ENCODE measurements at regions not wholly inside any gene's neighbourhood (a gene's known extent, or its start where the extent isn't known, plus 50 kb on each side); places are given as distances from the start of the nearest gene placed in this dataset.

DNA sequence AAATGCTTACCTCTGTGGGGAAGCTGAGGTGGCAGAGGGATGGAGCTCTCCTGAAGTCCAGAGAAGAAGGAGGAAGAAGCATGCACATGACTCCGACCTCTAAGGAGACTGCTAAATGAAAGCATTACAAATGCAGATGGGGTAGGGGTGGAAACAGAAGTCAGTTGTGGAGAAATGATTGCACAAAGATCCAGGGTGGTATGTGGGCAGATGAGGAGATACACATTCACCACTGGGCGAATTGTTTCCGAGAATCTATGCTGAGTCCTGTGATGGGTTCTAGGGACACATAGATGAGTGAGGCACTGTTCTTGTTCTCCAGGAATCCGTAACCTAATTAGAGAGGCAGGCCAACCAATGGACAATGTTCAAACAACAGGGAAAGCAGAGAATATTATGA, 188.9 kb upstream of the ZBED5 start:
- DNase-seq (ENCODE audit: low read depth in 3 of 3, low spot score in 2 of 3), result no peak

DNA sequence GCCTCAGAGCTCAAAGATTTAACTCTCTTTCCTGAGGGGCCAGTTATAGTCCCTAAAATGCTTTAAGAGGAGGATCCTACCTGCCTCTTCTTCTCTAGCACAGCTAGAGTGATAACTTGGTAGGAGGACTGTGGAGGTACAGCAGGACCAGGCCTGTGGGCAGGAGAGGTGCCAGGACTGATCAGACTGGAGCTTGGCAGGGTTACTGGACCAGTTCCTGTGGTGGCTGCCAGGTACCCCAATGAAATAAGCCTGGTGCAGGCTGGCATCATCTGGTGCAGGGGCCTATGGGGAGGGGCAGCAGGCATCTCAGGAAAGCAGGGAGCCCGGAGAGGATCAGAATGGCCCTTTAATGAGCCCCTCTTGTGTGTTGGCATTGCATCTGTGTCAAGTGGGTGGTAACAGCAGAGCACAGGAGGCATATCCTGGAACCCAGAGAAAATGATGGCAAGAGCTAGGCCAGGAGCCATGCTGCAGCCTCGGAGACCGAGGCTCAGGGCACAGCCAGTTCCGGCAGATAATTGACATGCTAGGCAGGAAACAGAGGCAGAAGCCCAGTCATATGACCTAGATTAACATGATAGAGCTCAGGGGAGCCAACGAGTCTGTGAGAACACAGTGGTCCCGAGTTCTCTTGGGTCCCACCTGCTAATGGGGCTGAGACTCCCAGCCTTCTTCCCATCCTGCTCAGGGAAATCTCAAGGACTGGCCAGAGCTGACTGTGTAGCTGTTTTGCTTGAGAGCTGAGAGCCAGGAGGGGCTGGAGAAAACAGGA, 187.5 kb upstream of the ZBED5 start:
- no peak for DNase-seq (ENCODE audit: low read depth in 3 of 3, low spot score in 2 of 3)

DNA sequence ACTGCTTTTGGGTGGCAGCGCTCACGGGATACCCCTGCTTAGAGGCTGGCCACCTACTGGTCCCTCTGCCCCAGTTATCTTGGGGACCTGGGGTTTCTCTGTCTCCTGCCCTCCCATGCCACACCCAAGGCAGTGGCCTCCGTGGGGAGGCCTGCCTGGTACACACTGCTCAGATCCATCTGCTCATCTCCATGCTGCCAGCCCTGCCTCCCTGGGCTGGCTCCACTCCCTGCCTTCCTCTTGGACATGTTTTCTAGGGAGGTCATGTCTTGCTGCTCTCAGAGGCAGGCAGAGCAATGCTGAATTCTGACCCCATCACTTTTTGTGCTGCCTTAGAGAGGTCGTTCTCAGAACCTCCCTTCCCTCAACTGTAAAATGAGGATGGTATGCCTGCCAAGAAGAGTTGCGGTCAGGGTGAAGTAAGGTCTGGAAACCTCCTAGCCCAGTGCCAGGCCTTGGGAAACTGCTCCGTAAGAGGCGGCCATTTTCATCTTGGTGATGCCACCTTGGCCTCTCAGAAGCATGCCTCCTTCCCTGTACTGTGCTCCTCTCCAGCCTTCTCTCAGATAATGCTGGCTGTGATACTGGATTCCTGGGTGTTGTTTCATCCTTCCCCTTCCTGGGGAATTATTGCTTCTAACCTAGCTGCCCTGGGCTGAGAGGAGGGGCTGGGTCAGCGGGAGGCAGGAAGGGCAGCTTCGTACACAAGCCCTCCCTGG, 186.4 kb upstream of the ZBED5 start:
- DNase-seq (ENCODE audit: low read depth in 3 of 3, low spot score in 2 of 3), result no peak

DNA sequence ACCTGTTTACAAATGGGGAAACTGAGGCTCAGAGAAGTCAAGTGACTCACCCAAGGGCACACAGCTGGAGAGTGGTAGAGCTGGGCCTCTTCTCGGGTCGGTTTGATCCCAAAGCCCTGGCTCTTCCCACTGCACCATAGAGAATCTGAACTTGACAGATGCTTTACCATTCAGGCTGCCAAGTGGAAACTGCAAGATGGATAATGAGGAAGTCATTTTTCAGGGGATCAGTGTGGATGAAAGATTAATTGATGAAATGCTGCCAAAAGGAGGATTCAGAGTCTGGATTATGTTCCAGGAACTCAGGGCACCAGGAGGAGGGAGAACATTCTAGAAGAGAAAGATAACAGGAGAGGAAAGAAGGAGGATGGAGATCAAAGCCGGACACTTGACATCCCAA, 185.9 kb upstream of the ZBED5 start:
- no peak for DNase-seq (ENCODE audit: low read depth in 3 of 3, low spot score in 2 of 3)

DNA sequence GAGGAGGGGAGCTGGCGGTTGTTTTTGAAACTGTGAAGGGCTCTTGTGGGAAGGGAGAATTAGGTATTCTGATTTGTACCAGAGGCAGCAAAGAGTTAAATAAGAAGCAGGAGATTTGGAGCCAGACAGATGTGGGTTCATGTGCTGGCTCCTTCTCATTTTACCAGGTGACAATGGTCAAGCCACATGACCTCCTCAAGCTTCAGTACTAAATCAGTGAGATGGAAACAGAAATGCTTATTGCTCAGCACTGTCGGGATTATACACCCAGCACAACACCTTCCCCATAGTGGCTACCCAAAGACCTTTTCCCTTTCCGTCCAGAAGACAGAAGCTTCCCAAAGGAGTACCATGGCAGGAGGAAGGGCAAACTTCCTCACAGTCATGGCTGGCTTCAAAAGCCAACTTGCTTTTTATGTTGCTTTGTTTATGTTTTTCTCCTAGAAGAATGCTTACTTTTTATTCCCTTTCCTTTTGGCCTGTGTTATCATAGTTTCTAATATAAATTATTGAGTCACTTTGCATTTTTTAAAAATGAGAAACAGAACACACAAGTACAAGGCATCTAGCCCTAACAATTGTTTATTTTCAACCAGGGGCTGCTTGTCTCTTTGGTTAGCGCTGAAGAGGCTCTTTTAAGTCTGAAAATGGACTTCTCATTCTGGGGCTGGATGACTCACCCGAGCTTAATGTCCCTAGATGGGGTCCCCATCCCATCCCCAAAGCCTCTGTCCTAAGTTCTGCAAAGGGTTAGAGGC, 181.5 kb upstream of the ZBED5 start:
- DNase-seq (ENCODE audit: low read depth in 3 of 3, low spot score in 2 of 3), result no peak

DNA sequence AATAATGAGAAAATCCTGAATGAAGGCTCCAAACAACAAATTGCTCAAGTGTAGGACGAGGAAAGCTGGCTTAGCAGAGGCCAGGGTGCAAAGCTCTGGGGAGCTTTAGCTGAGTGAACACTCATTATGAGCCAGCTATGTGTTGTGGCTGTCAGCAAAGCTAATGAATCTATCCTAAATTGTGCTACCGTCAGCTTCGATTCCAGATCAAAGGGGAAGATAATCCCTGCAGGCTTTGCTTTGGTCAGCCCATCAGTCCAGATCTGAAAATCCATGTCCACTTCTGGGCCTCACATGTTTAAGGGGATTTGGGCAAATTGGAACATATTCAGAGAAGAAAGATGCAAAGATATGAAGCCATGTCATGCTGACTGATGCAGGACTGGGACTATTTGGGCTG, 180.9 kb upstream of the ZBED5 start:
- DNase-seq (ENCODE audit: low read depth in 3 of 3, low spot score in 2 of 3), result no peak

DNA sequence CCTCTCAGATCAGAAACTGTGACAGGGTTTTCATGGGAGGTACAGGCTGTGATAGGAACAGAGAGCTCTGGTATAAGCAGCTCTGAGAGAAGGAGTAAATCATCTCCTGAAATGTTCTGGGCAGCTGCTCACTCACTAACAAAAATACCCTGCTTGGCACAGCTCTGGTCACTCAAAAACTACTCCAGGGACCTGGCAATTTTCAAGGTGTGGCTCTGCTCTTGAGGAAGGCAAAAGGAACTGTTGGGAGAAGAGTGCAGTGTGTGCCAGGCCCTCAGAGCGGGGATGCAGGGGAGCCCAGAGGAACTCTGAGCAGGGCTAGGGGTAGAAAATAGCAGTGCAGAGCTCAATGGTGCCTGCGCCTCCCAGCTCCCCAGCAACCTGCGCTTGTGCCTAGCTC, 180.5 kb upstream of the ZBED5 start:
- no peak for DNase-seq (ENCODE audit: low read depth in 3 of 3, low spot score in 2 of 3)

DNA sequence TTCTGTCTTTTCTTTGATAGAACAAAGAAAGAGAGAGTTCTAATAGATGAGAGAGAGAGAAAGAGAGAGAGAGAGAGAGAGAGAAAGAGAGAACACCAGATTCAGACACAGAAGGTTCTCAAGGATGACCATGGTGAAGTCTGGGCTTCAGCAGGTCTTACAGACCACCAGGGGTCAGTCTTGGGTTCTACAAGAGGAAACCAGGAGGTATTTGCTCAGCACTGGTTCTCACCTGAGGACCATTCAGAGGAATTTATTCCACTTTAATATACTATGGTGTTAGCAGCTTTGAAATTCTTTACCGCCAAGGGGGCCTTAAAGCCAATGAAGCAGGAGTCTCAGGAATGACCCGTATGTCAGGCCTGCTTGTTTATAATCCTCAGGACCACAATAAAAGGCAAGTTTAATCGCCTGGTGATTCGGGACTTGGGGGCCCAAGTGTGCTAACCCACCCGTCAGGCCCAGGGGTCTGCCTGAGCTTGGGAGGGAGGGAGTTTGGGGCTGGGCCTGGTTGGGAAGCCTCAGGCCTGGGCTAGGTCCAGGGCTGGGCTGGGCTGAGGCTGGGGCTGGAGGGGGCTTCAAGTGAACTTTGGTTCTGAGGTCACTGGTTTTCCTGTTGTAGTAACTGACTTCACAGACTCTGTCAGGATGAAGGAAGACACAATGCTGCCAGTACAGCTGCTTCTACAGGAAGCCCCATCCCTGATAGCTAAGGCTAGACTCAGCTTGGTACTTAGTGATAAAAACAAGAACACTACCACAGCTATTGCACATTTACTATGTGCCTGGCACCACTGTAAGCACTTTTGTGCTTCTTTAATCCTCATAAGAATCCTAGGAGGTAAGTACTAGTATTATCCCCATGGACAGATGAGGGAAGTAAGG, 179.2 kb upstream of the ZBED5 start:
- DNase-seq (ENCODE audit: low read depth in 3 of 3, low spot score in 2 of 3), result peak in 2 of 3 donors; percentile 69

DNA sequence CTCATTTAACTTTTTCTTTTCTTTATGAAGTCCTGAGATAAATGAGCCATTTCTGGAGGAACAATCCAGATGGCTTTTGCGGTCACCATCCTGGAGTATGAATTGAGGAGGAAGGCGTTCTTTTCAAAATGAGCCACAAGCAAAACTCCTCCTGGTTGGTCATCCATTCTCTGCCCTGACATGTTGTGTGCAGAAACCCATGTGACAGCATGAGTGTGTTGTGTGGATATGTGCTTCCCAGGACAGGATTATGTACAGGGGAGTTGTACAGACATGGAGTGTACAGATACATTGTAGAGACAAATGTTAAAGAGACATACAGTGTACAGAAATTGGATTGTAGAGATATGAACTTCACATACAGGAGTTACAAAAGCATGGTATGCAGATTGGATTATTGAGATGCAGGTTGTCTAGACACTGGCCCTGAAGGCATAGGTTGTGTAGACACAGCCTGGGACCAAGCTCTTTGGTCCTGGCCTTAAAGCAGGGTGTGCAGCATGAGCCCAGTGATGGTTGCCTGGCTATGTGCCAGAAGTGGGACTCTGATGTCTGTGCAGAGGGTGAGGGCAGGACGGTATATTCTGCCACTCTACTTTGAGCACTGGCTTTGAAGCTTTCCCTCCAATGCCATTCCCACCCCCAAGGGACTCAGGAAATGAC, 178.5 kb upstream of the ZBED5 start:
- no peak for DNase-seq (ENCODE audit: low read depth in 3 of 3, low spot score in 2 of 3)

DNA sequence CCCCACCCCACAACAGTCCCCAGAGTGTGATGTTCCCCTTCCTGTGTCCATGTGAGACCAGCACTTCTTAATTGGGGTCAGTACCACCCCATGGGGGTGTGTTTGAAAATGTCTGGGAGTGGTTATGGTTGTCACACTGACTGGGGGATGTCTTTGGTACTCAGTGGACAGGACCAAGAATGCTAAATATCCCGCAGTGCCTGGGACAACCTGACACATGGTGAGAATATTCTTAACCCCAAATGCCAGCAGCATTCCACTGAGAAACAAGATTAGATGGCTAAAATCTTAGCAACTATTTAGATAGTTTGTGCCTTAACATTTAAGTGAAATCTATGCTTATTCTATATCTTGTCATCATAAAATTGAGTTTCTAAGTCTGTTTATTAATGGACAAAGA, 177.5 kb upstream of the ZBED5 start:
- no peak for DNase-seq (ENCODE audit: low read depth in 3 of 3, low spot score in 2 of 3)

DNA sequence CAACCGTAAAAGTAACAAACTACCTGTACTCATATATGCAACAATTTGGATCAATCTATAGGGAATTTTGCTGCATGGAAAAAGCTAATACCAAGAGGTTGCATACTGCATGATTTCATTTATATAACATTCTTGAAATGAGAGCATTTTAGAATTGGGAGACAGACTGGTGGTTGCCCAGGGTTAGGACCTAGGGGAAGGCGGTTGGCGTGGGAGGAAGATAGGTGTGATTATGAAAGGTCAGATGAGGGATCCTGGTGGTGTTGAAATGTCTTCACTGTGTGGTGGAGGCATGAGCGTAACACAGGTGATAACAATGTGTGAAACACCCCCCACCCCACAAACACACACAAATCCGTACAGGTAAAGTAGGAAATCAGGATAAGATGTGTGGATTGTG, 176.6 kb upstream of the ZBED5 start:
- no peak for DNase-seq (ENCODE audit: low read depth in 3 of 3, low spot score in 2 of 3)

DNA sequence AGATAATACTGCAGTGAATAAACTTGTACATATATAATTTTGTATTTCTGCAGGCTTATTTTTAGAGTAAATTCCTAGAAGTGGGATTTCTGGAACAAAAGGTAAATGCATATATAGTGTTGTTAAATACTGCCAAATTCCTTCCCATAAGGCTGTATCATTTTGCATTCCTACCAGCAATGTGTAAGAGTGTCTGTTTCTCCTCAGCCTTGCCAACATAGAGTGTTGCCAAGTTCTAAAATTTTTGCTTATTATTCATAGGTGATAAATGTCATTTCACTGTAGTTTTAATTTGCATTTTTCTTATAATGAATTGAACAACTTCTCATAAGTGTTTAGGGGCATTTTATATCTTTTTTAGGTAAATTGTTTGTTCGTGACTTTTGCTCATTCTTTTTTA, 174.2 kb upstream of the ZBED5 start:
- DNase-seq (ENCODE audit: low read depth in 3 of 3, low spot score in 2 of 3), result no peak

DNA sequence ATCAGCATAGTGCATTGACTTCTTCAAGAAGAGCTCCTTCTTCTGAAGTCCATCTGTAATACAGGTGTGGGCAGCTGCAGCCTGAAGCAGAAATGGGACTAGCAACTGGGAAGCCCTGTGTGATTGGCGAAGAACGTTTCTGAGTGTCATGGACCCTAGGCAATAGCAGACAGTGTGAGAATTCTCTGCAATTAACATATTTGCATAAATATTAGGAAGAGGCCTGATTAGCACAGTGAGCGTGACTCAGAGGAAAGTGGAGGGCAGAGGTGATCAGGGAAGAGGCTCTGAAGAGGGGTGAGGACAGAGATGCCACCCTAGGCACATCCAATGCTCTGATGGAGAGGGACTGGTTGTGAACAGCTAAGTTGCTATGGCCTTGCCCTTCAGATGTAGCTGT, 171.2 kb upstream of the ZBED5 start:
- no peak for DNase-seq (ENCODE audit: low read depth in 3 of 3, low spot score in 2 of 3)

DNA sequence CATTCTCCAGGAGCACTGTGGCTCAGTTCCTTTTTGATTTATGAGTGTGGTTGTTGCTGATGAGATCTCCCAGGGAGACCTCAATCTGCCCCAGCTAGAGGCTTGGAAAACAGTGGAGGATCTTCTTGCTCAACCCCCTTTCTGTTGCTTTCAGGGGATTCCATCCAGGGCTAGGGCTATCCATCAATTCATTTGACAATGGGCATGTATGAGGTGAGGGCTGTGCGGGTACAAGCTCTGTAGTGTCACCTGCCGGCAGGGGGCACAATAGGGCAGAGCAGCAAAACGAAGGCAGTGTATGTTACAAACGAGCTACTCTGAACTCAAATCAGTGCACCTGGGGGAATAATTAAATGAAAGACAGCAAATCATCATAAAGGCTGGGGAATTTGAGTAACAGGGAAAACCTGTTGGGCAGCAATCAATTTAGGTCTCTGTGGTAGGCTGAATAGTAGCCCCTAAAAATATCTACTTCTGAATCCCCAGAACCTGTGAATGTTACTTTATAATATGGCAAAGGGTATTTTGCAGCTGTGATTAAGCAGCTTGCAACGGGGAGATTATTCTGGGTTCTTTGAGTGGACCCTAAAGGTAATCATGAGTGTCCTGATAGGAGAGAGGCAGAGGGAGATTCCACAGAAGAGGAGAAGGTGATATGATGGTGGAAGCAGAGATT, 170.3 kb upstream of the ZBED5 start:
- DNase-seq (ENCODE audit: low read depth in 3 of 3, low spot score in 2 of 3), result no peak

DNA sequence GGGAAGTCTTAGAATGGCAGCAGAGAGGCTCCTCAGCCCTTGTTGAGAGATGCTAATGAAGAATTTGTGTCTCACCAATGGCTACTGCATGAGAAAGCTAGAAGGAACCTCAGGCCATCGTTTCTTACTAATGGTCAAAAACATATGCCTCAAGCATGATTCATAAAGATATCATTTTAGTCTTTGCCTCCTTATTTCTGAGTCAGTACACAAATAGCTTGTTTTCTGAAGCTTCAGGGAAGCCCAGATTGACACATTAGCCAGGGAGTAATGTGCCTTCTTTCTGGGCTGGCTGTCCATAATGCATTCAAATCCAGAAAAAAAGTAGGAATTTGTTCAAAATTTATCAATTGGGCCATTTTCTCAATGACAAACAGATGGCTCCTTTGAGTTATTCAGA, 169.4 kb upstream of the ZBED5 start:
- DNase-seq (ENCODE audit: low read depth in 3 of 3, low spot score in 2 of 3), result no peak

DNA sequence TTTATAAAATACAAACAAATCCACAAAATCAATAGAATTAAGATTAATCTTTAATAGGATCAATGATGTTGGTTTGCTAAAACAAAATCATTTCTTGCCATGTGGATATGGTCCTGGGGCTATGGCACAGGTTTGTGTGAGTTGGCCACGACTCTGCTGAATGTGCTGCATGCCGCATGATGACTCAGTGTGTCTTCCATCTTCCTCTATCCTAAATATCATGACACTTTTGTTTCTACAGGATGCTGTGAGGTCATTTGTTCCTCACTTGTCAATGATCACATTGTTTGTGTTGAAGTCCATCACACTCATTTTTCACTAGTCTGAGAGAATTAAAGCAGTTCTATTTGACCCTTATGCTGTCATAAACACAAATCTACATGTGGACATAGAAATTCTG, 167.2 kb upstream of the ZBED5 start:
- no peak for DNase-seq (ENCODE audit: low read depth in 3 of 3, low spot score in 2 of 3)

DNA sequence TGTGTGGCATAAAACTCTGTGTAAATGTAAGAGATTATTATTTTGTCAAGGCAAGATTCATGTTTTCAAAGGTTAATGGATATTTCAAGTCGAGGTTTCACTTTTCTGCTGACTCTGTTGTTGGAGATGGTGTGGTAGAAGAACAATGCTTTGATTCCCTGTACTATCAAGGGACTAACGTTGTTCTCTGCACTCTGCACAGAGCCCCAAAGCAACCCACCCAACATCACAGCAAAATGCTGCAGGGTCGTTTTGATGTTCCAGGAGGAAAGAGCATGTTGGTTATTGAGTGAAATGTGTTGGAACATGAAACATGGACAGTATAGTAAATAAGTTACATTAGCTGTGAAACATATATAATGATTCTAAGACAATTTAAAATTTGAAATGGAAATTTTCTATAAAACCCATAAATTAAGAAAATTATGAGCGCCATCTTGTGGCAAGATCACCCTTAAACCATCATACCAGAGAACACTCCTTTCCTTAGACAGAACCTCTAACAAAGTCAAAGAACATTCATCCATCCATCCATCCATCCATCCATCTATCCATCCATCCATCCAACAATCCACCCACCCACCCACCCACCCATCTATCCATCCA, 164.4 kb upstream of the ZBED5 start:
- no peak for DNase-seq (ENCODE audit: low read depth in 3 of 3, low spot score in 2 of 3)

DNA sequence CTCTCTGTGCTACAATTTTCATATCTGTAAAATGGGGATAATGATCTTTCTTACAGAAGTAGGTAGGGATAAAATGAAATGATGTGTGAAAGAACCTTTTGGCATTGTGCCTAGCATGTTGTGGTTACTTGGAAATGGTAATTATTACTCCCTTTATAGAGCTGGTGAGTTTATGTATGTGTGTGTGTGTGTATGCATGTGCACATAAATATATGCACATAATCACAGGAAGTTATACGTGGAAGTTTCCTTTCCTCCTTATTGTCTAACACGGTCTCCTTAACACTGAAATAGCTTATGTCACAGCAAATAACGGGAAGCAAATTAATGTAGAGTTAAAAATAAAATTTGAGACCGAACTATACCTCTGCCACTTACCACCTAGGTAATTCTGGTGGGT, 163.7 kb upstream of the ZBED5 start:
- DNase-seq (ENCODE audit: low read depth in 3 of 3, low spot score in 2 of 3), result no peak

DNA sequence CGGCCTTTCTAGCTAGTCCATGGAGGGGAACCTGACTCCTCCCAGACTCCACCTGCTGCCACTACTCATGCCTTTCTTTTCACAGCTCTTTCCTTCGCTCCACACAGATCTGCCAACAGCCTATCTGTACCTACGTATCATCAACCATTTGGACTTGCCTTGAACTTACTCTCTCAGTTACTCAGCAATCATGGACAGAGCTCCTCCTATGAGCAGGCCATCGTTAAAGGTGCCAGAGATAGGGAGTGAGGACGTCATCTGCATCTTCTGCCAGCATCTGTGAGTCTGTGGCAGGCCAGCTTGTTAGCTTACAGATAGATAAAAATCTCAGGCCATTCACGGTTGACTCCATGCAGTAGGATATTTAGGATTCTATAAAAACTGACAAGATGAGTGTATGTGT, 162.9 kb upstream of the ZBED5 start:
- no peak for DNase-seq (ENCODE audit: low read depth in 3 of 3, low spot score in 2 of 3)

All from right renal cortex interstitium (tissue), 3 donors.